ENCODE measurements at regions not wholly inside any gene's neighbourhood (a gene's known extent, or its start where the extent isn't known, plus 50 kb on each side); places are given as distances from the start of the nearest gene placed in this dataset.

DNA sequence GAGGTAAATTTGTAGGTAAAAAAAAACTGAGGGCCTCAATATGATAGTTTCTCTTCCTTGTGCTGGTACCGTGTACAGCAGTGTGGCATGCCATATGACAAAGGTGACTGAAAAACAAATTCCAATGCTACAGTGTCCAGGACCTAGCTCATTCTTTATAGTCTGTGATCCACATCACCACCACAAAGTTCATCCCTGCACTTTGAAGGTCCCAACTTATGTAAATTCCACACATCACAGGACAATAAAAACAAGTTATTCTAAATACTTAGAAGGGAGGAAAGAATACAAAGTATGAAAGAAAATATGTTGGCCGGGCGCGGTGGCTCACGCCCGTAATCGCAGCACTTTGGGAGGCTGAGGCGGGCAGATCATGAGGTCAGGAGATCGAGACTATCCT lies 314.6 kb upstream of the SGCG start:
- TF ChIP-seq, protein P1, sequence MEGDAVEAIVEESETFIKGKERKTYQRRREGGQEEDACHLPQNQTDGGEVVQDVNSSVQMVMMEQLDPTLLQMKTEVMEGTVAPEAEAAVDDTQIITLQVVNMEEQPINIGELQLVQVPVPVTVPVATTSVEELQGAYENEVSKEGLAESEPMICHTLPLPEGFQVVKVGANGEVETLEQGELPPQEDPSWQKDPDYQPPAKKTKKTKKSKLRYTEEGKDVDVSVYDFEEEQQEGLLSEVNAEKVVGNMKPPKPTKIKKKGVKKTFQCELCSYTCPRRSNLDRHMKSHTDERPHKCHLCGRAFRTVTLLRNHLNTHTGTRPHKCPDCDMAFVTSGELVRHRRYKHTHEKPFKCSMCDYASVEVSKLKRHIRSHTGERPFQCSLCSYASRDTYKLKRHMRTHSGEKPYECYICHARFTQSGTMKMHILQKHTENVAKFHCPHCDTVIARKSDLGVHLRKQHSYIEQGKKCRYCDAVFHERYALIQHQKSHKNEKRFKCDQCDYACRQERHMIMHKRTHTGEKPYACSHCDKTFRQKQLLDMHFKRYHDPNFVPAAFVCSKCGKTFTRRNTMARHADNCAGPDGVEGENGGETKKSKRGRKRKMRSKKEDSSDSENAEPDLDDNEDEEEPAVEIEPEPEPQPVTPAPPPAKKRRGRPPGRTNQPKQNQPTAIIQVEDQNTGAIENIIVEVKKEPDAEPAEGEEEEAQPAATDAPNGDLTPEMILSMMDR (IDR thresholded peaks at IDR 0.05): no peak
- TF ChIP-seq POLR2A (IDR thresholded peaks at IDR 0.05): no peak
